Nephron (organoid): ENCODE measurements at regions not wholly inside any gene's neighbourhood (a gene's known extent, or its start where the extent isn't known, plus 50 kb on each side); places are given as distances from the start of the nearest gene placed in this dataset.

ENCODE experiments used
- H3K27ac Mint-ChIP-seq, 3 experiments: 2 replicates each; pipeline ENCODE4 v1.8.0; 2020; ENCODE audit warnings: mixed read lengths in 3 of 3, mild to moderate bottlenecking in 2 of 3, moderate library complexity in 1 of 3
- H3K27me3 Mint-ChIP-seq: 2 replicates; pipeline ENCODE4 v1.8.0; 2021; ENCODE audit warnings: low read depth, mild to moderate bottlenecking, moderate library complexity, mixed read lengths
- H3K36me3 Mint-ChIP-seq: 2 replicates; pipeline ENCODE4 v1.8.0; 2020; ENCODE audit warnings: low read depth, mixed read lengths
- H3K4me1 Mint-ChIP-seq: 2 replicates; pipeline ENCODE4 v1.8.0; 2020; ENCODE audit warnings: mixed read lengths
- H3K4me3 Mint-ChIP-seq, 3 experiments: 2 replicates each; pipeline ENCODE4 v1.8.0; 2020; ENCODE audit warnings: mild to moderate bottlenecking in 3 of 3, mixed read lengths in 3 of 3, moderate library complexity in 2 of 3
- H3K9me3 Mint-ChIP-seq: 2 replicates; pipeline ENCODE4 v1.8.0; 2020; ENCODE audit warnings: mixed read lengths
- TF ChIP-seq, protein P1 (sequence below), 3 experiments: fragments of 200-600 bp; sonication (generic); IDR thresholded peaks; one replicate each; pipeline ENCODE4 v1.5.0; 2021; ENCODE audit warnings: antibody characterized with exemption in 3 of 3; ENCODE audit not compliant: unreplicated experiment in 3 of 3

DNA sequence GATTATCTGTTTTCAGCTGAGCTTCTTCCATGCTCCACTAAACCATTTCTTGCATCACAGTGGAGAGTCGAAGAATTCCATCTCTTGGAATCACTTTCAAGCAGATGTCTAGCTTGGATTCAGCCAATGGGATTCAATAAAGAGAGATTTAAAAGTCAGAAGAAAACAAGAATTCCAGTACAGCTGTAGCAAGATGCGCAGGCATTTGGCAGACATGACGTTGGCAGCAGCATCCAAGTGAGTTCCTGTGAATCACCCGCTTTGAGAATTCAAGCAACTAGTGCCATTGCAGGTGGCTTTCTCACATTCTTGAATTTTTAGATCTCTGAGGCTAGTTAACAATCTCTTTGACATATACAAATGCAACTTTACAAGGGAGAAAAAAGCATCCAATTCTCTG, 467.0 kb downstream of the CDH10 start:
- no peaks in the 10 kb centered on the region for H3K36me3 Mint-ChIP-seq
- no peaks in the 10 kb centered on the region for H3K4me1 Mint-ChIP-seq
- TF ChIP-seq, protein P1, sequence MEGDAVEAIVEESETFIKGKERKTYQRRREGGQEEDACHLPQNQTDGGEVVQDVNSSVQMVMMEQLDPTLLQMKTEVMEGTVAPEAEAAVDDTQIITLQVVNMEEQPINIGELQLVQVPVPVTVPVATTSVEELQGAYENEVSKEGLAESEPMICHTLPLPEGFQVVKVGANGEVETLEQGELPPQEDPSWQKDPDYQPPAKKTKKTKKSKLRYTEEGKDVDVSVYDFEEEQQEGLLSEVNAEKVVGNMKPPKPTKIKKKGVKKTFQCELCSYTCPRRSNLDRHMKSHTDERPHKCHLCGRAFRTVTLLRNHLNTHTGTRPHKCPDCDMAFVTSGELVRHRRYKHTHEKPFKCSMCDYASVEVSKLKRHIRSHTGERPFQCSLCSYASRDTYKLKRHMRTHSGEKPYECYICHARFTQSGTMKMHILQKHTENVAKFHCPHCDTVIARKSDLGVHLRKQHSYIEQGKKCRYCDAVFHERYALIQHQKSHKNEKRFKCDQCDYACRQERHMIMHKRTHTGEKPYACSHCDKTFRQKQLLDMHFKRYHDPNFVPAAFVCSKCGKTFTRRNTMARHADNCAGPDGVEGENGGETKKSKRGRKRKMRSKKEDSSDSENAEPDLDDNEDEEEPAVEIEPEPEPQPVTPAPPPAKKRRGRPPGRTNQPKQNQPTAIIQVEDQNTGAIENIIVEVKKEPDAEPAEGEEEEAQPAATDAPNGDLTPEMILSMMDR (IDR thresholded peaks at IDR 0.05; ENCODE audit: unreplicated experiment in 3 of 3), result no peak
- no peaks in the 10 kb centered on the region for H3K9me3 Mint-ChIP-seq
- H3K4me3 Mint-ChIP-seq, result no peak overlapping the region
- no peak overlapping the region for H3K27ac Mint-ChIP-seq
- H3K27me3 Mint-ChIP-seq, result no peaks in the 10 kb centered on the region

DNA sequence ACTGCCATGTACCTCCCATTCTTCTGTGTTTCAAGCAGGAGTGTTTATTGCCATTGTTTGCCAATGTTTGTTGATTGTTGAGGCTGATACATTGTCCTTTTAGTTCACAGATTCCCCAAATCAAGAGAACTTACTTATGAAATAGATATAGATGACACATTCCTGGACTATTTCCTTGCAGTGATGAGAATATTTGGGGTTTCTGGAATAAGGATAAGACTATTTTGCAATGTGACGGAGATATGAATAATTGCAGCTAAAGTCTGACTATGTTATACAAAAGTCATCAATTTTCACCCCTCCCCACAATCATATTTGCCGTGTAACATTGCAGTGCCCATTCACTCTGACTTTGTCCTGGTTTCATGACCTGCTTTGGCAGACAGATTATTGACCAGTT, 460.8 kb downstream of the CDH10 start:
- Mint-ChIP-seq H3K9me3 (no peaks in the 10 kb centered on the region), H3K36me3 (no peaks in the 10 kb centered on the region), H3K27me3 (no peaks in the 10 kb centered on the region), H3K4me1 (no peaks in the 10 kb centered on the region), H3K27ac (no peak overlapping the region), H3K4me3 (no peak overlapping the region)
- TF ChIP-seq, protein P1 (IDR thresholded peaks at IDR 0.05; ENCODE audit: unreplicated experiment in 3 of 3), result no peak

GRCh38 chr5:24188216-24188925, 456.4 kb downstream of the CDH10 start:
- H3K4me3 Mint-ChIP-seq, result no peak overlapping the region
- H3K27ac Mint-ChIP-seq, result no peak overlapping the region
- H3K4me1 Mint-ChIP-seq, result no peaks in the 10 kb centered on the region
- H3K9me3 Mint-ChIP-seq, result no peaks in the 10 kb centered on the region
- H3K27me3 Mint-ChIP-seq, result no peaks in the 10 kb centered on the region
- TF ChIP-seq, protein P1 (IDR thresholded peaks at IDR 0.05; ENCODE audit: unreplicated experiment in 3 of 3), result no peak
- no peaks in the 10 kb centered on the region for H3K36me3 Mint-ChIP-seq

DNA sequence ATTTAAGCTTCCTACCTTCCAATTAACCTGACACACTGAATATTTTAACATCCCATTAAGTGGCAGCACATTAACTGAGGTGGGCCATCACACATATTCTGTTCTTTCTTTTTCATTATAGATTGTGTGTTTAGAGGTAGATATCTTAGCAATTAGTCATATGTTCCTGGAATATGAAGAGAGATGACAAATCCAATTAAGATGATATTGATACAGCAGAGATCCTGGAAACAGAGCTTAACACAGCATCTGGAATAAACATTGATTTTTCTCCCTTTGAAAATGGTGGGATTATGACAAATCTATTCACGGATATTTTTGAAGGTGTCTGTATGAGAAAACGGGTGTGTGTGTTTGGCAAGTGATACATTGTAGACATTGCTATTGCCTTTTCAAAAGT, 448.0 kb downstream of the CDH10 start:
- no peak overlapping the region for H3K27ac Mint-ChIP-seq
- TF ChIP-seq, protein P1 (IDR thresholded peaks at IDR 0.05; ENCODE audit: unreplicated experiment in 3 of 3), result no peak
- H3K27me3 Mint-ChIP-seq, result no peaks in the 10 kb centered on the region
- H3K36me3 Mint-ChIP-seq, result no peaks in the 10 kb centered on the region
- H3K9me3 Mint-ChIP-seq, result peaks cover 2% of the 10 kb centered on the region
- no peak overlapping the region for H3K4me3 Mint-ChIP-seq
- H3K4me1 Mint-ChIP-seq, result no peaks in the 10 kb centered on the region

- Mint-ChIP-seq H3K9me3 (peaks cover 10% of the 10 kb centered on the region), H3K4me3 (no peak overlapping the region), H3K27me3 (no peaks in the 10 kb centered on the region), H3K27ac (no peak overlapping the region), H3K4me1 (no peaks in the 10 kb centered on the region), H3K36me3 (no peaks in the 10 kb centered on the region)
- TF ChIP-seq, protein P1 (IDR thresholded peaks at IDR 0.05; ENCODE audit: unreplicated experiment in 3 of 3), result no peak
Measured at GRCh38 chr5:24208686-24209106, 436.1 kb downstream of the CDH10 start.

DNA sequence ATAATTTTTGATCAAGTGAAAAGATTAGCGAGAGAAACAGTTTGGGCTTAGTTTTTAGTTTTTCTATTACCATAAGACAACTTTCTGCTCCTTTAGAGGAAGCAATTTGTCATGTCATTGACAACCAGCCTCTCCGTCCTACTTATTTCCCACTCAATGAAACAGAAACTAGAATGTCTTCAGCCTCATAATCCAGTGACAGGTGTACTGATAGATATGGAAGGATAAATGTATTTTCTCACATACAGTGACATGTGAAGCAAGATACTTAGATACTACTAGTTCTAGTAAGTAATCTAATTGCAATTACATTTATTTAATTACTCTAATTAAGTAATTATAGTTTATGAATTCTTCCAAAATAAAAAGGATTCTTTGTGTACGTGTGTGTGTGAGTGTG, 429.7 kb downstream of the CDH10 start:
- H3K27me3 Mint-ChIP-seq, result no peaks in the 10 kb centered on the region
- TF ChIP-seq, protein P1 (IDR thresholded peaks at IDR 0.05; ENCODE audit: unreplicated experiment in 3 of 3), result no peak
- no peaks in the 10 kb centered on the region for H3K36me3 Mint-ChIP-seq
- no peaks in the 10 kb centered on the region for H3K4me1 Mint-ChIP-seq
- no peak overlapping the region for H3K27ac Mint-ChIP-seq
- no peak overlapping the region for H3K4me3 Mint-ChIP-seq
- H3K9me3 Mint-ChIP-seq, result no peaks in the 10 kb centered on the region
